ENCODE measurements at regions not wholly inside any gene's neighbourhood (a gene's known extent, or its start where the extent isn't known, plus 50 kb on each side); places are given as distances from the start of the nearest gene placed in this dataset.

- H2AFZ ChIP-seq (ENCODE audit: insufficient read depth, low read depth, low read length, poor library complexity, severe bottlenecking) = no peak overlapping the region
- no peaks in the 10 kb centered on the region for H3K4me1 ChIP-seq (ENCODE audit: control insufficient read depth in 1 of 2, insufficient read depth in 2 of 2, low read length in 2 of 2)
- no peak overlapping the region for H3K4me3 Mint-ChIP-seq
- peaks cover 2 to 17% (median 4%) of the 10 kb centered on the region in 7 donors for H3K9me3 Mint-ChIP-seq
- H3K79me2 ChIP-seq (ENCODE audit: insufficient read depth, low read length) = no peaks in the 10 kb centered on the region
- WGBS (ENCODE audit: insufficient coverage) = no CpG with 5 or more reads among the region's 3 CpGs
- intact Hi-C loops (cut with micrococcal nuclease) = no loop called here
- TF ChIP-seq, protein P1, sequence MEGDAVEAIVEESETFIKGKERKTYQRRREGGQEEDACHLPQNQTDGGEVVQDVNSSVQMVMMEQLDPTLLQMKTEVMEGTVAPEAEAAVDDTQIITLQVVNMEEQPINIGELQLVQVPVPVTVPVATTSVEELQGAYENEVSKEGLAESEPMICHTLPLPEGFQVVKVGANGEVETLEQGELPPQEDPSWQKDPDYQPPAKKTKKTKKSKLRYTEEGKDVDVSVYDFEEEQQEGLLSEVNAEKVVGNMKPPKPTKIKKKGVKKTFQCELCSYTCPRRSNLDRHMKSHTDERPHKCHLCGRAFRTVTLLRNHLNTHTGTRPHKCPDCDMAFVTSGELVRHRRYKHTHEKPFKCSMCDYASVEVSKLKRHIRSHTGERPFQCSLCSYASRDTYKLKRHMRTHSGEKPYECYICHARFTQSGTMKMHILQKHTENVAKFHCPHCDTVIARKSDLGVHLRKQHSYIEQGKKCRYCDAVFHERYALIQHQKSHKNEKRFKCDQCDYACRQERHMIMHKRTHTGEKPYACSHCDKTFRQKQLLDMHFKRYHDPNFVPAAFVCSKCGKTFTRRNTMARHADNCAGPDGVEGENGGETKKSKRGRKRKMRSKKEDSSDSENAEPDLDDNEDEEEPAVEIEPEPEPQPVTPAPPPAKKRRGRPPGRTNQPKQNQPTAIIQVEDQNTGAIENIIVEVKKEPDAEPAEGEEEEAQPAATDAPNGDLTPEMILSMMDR (IDR thresholded peaks at IDR 0.05) = no peak
- H3K4me3 ChIP-seq (replicated peaks in 1 of 3; ENCODE audit: low read depth in 2 of 3, low read length in 3 of 3) = no peak overlapping the region
- H3K27me3 Mint-ChIP-seq (ENCODE audit: low read depth in 3 of 3) = no peaks in the 10 kb centered on the region
- H4K20me1 ChIP-seq (ENCODE audit: insufficient read depth, low read length) = no peaks in the 10 kb centered on the region
- H3K9me3 ChIP-seq (replicated peaks in 1 of 2; ENCODE audit: control insufficient read depth in 1 of 2, insufficient read depth in 1 of 2, low read length in 2 of 2) = peaks cover 5 to 10% of the 10 kb centered on the region in 2 donors
- no peaks in the 10 kb centered on the region for H3K36me3 Mint-ChIP-seq
- no peaks in the 10 kb centered on the region for H3K36me3 ChIP-seq (replicated peaks in 1 of 2; ENCODE audit: control insufficient read depth in 1 of 2, insufficient read depth in 2 of 2, low read length in 2 of 2)
- H3K4me2 ChIP-seq (replicated peaks; ENCODE audit: extremely low read depth, low read length, poor library complexity, severe bottlenecking) = no peak overlapping the region
- H3K27me3 ChIP-seq (ENCODE audit: control insufficient read depth in 2 of 2, insufficient read depth in 2 of 2, low read length in 2 of 2) = no peaks in the 10 kb centered on the region
- H3K27ac Mint-ChIP-seq = no peak overlapping the region
- H3K9ac ChIP-seq (ENCODE audit: insufficient read depth, low read length, poor library complexity, severe bottlenecking) = no peak overlapping the region
- DNase-seq = no peak
- no peak overlapping the region for H3K27ac ChIP-seq (ENCODE audit: low read depth in 1 of 2, low read length in 2 of 2)
- H3K4me1 Mint-ChIP-seq = no peaks in the 10 kb centered on the region
These were observed 177.7 kb downstream of the PTN start for GRCh38 chr7:137165786-137166185.

GRCh38 chr7:137165241-137165640 is 178.3 kb downstream of the PTN start:
- intact Hi-C loops (cut with micrococcal nuclease) = no loop called here
- Histone ChIP-seq H3K4me2 (replicated peaks; ENCODE audit: extremely low read depth, low read length, poor library complexity, severe bottlenecking) (no peak overlapping the region), H3K27ac (ENCODE audit: low read depth in 1 of 2, low read length in 2 of 2) (no peak overlapping the region), H3K9ac (ENCODE audit: insufficient read depth, low read length, poor library complexity, severe bottlenecking) (no peak overlapping the region), H3K9me3 (replicated peaks in 1 of 2; ENCODE audit: control insufficient read depth in 1 of 2, insufficient read depth in 1 of 2, low read length in 2 of 2) (peaks cover 5 to 10% of the 10 kb centered on the region in 2 donors), H2AFZ (ENCODE audit: insufficient read depth, low read depth, low read length, poor library complexity, severe bottlenecking) (no peak overlapping the region), H3K4me1 (ENCODE audit: control insufficient read depth in 1 of 2, insufficient read depth in 2 of 2, low read length in 2 of 2) (no peaks in the 10 kb centered on the region), H3K79me2 (ENCODE audit: insufficient read depth, low read length) (no peaks in the 10 kb centered on the region), H3K27me3 (ENCODE audit: control insufficient read depth in 2 of 2, insufficient read depth in 2 of 2, low read length in 2 of 2) (no peaks in the 10 kb centered on the region), H3K36me3 (replicated peaks in 1 of 2; ENCODE audit: control insufficient read depth in 1 of 2, insufficient read depth in 2 of 2, low read length in 2 of 2) (no peaks in the 10 kb centered on the region), H4K20me1 (ENCODE audit: insufficient read depth, low read length) (no peaks in the 10 kb centered on the region), H3K4me3 (replicated peaks in 1 of 3; ENCODE audit: low read depth in 2 of 3, low read length in 3 of 3) (no peak overlapping the region)
- WGBS (ENCODE audit: insufficient coverage) = no CpG with 5 or more reads among the region's 3 CpGs
- no peak overlapping the region for H3K27ac Mint-ChIP-seq
- no peaks in the 10 kb centered on the region for H3K27me3 Mint-ChIP-seq (ENCODE audit: low read depth in 3 of 3)
- H3K4me1 Mint-ChIP-seq = no peaks in the 10 kb centered on the region
- H3K9me3 Mint-ChIP-seq = peaks cover 2 to 17% (median 5%) of the 10 kb centered on the region in 7 donors
- no peak for DNase-seq
- no peak overlapping the region for H3K4me3 Mint-ChIP-seq
- no peaks in the 10 kb centered on the region for H3K36me3 Mint-ChIP-seq
- TF ChIP-seq, protein P1 (IDR thresholded peaks at IDR 0.05) = no peak

Data from CD14-positive monocyte (primary cell).